NOMO-1 treated with dmso at 0.1 percent for 144 hours (cell line): ENCODE measurements at regions not wholly inside any gene's neighbourhood (a gene's known extent, or its start where the extent isn't known, plus 50 kb on each side); places are given as distances from the start of the nearest gene placed in this dataset.

Experiments used
- DNase-seq: peaks from one replicate; lab custom pipeline; 2025; ENCODE audit not compliant: unreplicated experiment; lab: John Stamatoyannopoulos, UW

DNA sequence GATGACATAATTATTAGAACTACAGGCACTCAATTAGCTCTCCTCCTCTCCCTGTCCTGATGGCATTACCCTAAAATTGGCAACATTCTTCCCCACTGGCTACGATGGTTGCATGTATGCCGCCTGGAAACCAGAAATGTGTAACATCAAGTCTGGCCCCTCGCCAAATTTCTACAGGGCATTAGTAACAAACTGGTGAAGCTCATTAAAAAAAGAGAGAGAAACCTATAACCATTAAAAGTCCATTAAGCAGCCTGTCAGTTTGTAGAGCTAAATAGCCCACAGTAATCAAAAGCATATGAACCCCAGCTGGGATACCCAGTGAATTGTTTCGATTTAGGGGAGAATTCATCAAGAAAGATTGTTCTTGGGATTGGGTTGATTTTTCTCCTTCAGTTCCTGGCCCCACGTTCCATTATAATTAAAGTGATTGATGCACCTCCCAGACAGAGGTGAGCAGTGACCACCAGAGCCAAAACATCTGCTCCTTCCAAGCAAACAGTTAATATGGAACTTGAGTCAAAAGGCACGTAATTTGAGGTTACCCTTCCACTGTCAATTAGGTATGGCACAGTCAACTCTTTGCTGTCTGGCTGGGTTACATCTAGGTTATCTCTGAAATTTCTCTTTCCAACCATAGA is 208.6 kb downstream of the C1D start:
- no peak for DNase-seq

DNA sequence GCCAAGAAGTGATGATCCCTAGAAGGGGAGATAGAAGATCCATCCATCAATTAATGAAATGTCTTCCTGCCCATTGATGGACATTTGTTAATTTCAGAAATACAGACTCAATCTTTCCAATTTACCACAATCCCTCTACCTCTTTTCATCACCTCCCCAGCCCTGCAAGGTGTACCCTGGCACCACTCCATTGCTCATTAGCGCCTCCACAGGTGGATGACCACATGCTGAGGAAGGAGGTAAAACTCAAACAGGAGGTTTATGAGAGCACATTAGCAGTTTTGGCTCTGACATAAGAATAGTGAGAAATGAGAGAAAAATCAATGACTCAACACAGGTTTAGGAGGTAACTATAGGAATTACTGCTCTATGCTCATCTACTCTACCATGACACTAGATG is 208.0 kb downstream of the C1D start:
- DNase-seq = no peak

DNA sequence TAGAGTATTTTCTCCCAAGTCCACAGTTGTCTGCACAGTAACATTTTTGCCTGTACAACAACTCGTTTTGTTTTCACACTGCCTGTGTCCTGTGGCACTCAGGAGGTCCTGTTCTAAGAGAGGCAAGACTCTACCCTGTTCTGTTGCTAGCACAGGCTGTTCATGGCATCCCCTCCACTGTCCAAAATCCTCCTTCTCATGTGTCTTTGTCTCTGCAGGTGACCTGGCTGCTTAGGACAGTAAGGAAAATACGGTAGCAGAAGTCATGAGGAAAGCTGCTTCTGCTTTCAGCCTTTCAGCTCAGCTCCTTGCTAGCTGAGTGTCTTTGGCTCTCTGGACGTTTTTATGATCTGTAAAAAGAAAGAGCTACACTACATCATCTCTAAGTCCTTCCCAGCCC is 205.9 kb downstream of the C1D start:
- no peak for DNase-seq

DNA sequence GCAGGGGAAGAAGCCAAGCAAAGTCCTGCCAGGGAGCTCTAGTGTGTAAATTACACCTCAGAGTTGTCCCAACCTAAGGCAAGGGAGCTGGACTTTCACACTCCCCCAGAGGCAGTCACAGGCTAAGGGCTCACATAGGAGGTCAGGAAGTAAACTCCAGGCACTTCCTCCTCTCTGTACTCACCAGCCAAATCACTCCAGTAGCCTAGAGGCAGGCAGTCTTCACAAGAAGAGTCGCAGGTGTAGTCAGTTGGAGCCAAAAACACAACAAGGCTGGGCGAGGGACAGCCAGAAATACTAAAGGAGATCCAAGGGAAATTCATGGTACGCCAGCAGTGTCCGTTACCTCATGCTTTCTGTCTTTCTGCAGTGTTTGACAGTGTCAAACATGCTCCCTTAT is 205.0 kb downstream of the C1D start:
- DNase-seq = no peak

DNA sequence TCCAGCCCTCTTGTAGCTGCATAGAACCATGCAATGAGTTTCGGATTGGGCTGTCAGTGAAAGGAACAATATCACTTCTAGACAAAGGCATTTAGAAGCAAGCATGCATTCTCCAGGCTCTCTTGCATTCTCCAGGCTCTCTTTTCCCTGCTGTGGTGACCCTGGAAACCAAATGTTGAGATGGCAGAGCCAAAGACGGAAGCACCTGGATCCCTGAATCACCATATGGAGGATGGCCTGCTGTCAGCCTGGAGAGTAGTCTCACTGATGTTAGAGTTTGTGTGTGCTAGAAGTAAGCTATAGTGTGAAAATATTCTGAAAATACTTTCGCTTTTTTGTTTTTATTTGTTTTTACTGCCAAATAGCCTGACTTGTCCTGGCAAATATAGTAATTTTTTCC is 203.9 kb downstream of the C1D start:
- no peak for DNase-seq

DNA sequence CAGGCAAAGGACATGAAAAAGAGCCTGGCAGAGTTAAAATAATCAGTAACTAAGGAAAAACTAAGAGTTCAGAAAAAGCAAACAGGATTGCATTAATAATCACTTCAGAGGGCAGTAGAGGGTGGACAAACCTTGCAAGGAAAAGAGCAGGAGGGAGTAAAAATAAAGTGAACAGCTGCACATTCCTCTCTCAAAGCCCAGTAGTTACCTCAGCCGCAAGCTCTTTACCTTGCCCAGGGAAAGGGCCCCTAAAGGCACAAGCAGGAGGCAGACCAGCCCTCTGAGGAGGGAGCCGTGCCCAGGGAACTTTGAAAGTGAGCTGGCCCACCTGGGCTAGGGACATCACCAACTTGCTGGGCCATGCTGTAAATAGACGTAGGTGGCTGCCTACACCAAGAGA is 196.9 kb downstream of the C1D start:
- no peak for DNase-seq

DNA sequence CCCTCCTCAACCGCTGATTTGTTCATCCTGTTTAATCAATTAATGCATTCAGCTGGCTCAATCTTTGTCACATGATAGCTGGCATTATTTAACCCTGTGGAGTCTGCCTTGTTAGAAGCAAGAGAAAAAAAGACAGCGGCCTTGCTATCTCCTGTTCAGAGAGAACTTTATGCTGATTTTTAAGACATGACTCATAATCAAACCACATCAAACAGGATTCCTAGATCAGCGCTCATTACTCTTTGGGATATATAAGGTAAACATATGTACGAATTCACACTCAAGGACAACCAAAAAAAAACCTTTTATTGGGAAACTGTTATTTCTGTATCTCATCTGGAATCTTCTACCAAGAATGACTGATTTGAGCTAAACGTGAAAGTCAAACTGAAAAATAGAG is 195.1 kb downstream of the C1D start:
- no peak for DNase-seq

DNA sequence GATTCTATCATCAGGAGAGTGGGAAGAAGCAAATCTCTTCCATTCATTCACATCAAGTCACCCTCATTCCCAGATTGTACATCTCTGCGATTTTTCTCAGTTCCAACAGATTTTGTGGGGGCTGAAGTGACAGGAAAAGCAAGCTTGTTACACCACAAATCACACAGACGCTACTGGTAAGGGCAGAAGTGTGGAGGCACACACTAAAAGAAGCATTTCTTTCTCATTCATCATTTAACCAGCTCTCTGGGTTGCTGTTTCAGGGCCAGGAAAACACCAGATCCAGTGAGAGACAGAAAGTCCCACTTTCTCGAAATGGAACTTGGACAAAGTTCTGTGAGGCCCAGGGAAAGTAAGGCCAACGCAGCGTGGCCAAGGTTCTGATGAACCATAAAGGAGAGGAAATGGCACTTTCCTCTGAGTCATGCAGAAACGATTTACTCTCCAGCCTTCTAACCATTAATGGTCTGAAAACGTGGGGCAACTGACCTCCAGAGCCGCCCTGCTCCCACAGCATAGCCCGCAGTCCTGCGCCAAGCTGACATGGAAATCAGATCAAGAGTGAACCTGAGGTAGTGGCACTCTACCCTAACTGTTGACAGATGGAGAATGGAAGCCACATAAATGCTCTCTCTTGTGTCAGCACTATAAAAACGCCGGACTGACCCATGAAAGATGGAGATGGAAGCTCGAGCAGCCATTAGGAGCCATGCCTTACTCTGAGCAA is 191.0 kb downstream of the C1D start:
- DNase-seq = no peak

DNA sequence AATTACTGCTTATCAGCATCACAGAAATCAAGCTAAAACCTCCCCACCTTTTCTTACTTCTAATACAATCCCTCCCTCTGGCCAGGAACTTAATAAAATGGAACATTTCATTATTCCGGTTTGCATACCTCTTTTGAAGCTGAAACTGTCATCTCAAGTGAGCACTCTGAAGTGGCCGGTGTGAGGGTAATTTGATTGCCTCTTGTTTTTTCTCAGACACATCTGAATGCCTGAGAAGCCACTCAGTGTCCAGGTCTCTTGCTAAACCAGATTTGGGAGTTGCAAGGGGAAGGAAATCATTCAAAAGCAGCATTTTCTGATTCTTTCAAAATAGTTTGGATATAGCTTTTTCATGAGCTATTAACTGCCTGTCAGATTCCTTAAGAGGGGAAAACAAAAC is 190.3 kb downstream of the C1D start:
- no peak for DNase-seq

DNA sequence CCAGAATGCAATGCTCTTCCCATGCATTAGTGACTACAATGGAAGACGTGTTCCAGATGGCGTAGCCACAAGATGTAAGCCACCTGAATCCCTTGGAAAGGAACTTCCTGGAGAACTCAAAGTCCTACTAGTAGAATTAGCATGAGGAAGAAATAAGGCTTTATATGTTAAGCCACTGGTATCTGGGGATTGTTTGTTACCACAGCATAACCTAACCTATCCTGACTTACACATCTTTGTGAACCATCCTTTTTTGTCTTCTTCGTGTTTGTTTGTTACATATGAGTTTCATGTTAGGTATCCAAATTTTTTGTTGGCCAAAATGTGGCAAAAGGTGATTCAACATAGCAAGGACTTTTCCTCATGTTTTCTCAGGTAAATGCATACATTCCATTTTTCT is 188.9 kb downstream of the C1D start:
- DNase-seq = no peak

DNA sequence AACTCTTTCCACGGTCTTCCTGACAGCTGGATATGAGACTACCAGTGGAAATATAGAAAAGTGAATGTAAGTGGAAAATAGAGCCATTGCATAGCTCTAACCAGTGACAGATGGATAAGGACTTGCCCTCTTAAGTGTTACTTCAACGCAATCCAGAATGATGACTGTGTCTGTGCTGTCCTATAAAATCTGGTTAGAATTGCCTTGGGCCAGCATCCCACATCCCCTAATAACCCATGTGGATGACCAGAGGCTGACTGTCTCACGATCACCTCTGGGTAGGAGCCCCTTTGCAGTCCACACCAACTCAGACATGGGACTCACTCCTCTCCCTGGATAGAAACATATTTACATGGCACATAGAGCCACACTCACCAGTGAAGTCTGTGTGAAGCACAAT is 186.6 kb downstream of the C1D start:
- no peak for DNase-seq

DNA sequence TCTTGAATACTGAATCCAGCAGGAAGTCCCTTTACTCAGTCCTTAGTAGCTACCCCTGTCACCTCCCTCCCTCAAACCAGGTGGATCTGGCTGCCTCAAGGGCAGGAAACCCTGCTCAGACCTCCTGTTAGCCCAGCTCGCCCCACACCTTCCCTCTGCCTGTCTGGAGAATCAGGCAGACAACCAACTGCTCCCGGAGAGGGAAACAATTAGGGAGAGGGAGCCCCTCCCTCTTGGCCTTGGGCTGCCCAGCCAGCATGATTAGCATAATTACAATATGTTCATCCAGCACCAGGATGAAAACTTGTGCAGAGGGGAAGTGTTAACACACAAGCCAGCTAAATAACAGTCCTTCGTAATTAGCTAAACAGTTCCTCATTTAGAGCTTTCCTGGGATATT is 185.5 kb downstream of the C1D start:
- no peak for DNase-seq

DNA sequence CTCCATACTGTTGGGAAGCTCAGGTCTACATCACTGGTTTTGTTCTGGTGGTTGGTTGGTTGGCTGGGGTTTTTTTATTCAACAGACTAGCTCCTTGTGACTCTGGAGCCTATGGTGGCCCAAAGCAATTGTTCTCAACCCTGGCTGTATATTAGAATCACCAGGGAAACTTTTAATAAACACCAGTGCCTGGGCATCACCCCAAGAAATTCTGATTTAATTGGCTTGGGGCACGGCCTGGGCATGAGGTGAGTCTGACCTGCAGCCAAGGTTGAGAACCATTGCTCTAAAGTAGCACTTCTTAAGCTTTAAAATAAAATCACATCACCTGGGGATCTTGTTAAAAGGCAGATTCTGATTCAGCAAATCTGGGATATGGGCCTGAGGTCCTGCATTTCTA is 184.1 kb downstream of the C1D start:
- no peak for DNase-seq

DNA sequence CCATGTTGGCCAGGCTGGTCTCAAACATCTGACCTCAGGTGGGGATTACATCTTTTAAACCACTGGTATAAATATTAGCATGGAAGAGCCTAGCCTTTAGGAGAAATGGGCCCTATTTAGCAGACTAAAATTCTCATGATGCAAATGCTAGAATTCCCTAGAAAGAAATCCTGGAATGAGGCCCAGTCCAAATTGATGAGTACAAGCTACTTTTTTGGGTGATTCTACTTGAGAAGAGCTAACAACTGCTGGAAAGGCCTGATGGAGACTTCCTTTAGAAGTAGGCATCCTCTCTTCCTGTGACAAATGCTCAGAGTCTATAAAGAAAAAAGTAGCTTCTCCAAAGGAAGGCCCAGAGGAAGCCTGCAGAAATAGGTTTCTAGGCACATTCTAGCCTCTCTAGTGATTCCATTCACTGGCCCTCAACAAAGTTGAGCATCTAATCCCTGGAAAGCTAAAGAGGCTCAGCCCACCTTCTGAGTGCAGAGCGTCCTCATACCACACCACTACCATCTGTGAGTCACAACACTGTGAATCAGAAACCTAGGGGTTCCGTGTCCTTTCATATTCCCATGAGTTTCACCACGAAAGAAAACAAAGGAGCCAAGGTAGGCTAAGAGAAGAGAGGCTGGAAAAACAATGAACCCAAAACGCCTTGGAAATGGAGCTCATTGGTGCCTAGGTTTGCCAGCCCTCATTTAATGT is 183.1 kb downstream of the C1D start:
- DNase-seq = no peak

DNA sequence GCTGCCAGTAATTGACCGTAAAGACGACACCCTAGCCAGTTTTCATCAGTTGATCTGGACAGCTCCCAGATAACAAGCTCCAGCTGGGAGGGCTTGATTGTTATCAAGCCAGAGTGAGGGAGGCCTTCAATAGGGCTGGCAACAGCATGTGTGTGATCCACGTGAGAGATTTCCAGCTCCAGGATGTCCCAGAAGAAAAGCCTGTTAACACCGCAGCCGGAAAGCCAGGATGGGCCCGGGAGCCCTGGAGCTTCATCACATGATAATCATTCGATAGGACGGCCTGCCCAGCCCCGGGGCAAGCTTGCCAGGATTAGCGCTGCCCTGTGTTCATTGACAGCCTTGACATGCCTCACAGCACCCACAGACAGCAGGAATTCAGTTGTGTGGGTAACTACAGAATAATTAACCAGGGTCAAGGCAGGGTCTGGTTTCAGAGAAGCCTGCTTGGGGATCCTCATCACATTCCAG is 182.5 kb downstream of the C1D start:
- no peak for DNase-seq

DNA sequence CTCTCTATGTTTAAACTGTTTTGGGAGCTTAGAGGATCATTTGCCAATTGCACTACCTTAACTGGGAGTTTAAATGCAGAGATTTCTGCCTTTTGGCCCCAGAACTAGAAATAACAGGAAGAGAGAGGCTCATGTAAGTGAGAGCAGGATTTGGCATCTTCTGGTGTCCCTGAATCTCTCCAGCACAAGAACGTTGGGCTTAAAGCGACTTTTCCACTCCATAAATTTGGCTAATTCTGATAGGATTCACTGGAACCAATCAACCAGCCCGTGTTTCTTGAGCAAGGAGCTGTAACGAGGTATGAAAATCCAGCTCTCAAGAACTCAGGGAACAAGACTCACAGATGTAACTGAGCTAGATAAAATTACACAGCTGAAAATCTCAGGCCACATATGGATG is 181.0 kb downstream of the C1D start:
- DNase-seq = no peak

DNA sequence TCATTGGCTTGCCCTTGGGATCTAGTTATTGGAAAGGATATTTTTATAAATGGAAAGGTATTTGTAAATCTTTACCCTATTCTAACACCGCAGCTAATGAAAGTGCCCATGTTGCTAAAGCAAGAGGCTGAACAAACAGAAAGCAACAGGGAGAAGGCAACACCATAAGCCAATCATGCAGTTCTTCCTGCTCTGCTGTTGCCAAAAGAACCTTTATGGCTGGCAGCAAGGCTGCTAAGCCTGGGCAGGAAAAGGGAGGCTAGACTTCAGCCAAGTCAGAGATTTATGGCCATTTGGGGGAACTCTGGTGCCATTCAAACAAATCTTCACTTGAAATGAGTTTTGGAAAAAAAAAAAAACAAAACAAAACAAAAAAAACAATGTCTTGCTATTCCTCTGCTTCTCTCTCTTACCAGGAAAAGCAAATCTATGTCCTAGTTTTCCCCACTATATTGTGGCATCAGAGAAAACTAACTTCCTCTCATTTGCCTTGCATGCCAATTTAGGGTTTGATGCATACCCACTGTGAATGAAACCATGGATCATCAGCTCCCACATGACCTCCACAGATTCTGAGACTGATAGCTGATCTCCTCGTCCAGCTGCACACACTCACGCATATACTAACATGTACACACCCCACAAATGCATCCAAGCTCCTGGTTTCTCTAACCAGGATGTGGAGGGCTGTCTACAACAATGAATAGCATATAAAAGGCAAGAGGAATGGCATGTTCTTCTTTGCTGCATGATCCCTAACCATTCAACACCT is 179.3 kb downstream of the C1D start:
- no peak for DNase-seq

DNA sequence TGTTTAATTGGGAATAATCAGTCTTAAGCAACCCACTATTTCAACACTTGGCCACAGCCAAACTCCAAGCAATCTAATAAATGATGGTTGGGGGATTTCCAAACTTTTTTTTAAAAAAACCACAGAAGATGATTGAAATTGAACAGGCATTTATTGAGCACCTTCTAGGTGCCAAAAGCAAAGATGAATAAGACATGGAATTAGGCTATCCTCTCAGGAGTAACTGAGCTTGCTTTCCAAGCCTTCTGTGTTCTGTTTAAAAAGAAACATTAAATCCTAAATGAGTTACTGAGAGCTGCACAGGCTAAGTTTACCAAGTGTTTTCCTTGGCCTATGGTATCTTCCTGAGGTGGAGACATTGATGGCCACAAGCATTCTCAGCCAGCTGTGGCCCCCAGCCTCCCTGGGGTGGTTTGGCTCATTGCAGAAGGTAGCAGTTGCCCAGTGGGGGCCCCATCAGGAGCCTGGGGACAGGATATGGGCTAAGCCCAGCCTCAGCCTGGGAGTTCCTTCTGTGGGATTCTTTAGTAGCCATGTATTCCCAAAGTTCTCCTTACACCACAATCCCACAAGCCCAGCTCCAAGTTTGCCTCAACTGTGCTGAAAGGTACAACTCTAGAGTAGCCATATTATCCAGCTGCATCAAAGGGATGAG is 174.3 kb downstream of the C1D start:
- no peak for DNase-seq

DNA sequence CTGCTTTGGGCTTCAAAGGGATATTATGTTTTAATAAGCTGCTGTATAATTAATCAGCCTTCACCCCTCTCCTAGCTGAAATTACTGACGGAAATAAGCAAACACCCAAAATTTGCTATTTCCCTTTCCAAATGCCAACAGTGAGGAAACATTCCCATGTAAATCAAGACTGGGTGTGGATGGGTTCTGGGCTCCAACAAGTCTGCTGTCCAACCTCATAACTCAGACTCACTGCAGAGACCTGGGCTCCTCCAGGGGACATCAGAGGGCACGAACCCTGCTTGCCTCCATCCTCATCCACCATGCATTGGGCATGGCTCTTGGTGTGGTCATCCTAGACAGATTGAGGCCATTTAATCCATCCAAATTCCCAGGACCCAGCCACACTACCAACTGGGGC is 173.7 kb downstream of the C1D start:
- no peak for DNase-seq

DNA sequence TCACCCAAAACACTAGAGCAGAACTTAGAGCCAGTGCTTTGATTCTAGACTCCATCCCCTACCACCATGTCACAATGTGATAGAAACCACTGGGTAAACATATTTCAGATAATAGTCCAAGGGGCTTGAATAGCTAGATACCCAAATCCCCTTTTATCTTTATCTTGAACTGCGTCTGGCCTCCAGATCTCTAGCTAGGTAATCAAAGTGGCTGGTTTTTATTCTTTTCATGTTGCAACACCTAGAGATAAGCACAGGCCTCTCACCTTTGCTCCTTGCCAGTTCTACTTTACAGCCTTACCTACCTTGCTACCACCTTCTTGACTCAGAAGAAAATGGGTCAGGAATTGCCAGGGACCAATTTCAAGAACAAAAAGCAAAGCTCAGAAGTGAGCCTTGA is 171.2 kb downstream of the C1D start:
- DNase-seq = no peak

DNA sequence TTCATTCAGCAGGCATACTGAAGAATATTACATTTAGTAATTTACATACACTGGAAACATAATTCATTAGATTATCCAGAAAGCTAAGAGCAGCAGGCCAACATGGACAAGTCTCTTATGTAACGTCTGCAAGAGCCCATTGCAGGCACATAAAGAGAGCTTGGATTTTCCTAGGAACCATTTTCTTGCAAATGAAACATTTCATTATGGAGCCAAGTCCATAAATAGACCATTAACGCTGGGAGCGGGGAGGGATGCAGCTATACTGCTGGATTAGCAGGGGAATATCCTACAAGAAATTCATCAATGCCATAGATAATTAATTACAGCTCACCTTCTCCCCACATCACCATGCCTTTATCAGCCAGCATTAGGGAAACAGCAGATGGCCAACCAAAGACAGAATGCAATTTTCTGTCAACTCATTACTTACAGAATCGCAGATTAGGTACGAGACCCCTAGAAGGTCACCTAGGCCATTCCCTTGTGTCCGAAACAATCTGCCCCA is 170.4 kb downstream of the C1D start:
- no peak for DNase-seq
